ENCODE measurements at regions not wholly inside any gene's neighbourhood (a gene's known extent, or its start where the extent isn't known, plus 50 kb on each side); places are given as distances from the start of the nearest gene placed in this dataset.

- no peaks in the 10 kb centered on the region for H3K36me3 Mint-ChIP-seq (ENCODE audit: low read depth)
Observed at GRCh38 chr5:136492587-136492986, 127.2 kb upstream of the TRPC7 start.

GRCh38 chr5:136491806-136492205, 126.5 kb upstream of the TRPC7 start:
- Mint-ChIP-seq H3K4me3 (no peak overlapping the region), H3K4me1 (no peaks in the 10 kb centered on the region), H3K27ac (ENCODE audit: unreplicated experiment) (no peak overlapping the region), H3K9me3 (peaks cover 10% of the 10 kb centered on the region), H3K36me3 (ENCODE audit: low read depth) (no peaks in the 10 kb centered on the region), H3K27me3 (ENCODE audit: low read depth) (no peaks in the 10 kb centered on the region)
- no peak for DNase-seq (ENCODE audit: low read depth, low spot score)
- no peak for TF ChIP-seq CTCF (conservative IDR thresholded peaks at IDR 0.05)

More at GRCh38 chr5:136492587-136492986, 127.2 kb upstream of the TRPC7 start:
- no peak for TF ChIP-seq CTCF (conservative IDR thresholded peaks at IDR 0.05)
- no peak overlapping the region for H3K27ac Mint-ChIP-seq (ENCODE audit: unreplicated experiment)
- no peak for DNase-seq (ENCODE audit: low read depth, low spot score)
- H3K9me3 Mint-ChIP-seq, result peaks cover 10% of the 10 kb centered on the region
- H3K4me1 Mint-ChIP-seq, result no peaks in the 10 kb centered on the region
- no peaks in the 10 kb centered on the region for H3K27me3 Mint-ChIP-seq (ENCODE audit: low read depth)
- H3K4me3 Mint-ChIP-seq, result no peak overlapping the region

GRCh38 chr5:136484808-136485325, 119.5 kb upstream of the TRPC7 start:
- Mint-ChIP-seq H3K27me3 (ENCODE audit: low read depth) (peaks cover 10% of the 10 kb centered on the region), H3K4me1 (no peaks in the 10 kb centered on the region), H3K27ac (ENCODE audit: unreplicated experiment) (no peak overlapping the region), H3K4me3 (no peak overlapping the region), H3K9me3 (no peaks in the 10 kb centered on the region), H3K36me3 (ENCODE audit: low read depth) (no peaks in the 10 kb centered on the region)
- no peak for TF ChIP-seq CTCF (conservative IDR thresholded peaks at IDR 0.05)
- DNase-seq (ENCODE audit: low read depth, low spot score), result no peak

GRCh38 chr5:136482206-136482605, 116.9 kb upstream of the TRPC7 start:
- Mint-ChIP-seq H3K4me3 (no peak overlapping the region), H3K36me3 (ENCODE audit: low read depth) (no peaks in the 10 kb centered on the region), H3K27me3 (ENCODE audit: low read depth) (peaks cover 12% of the 10 kb centered on the region), H3K9me3 (no peaks in the 10 kb centered on the region), H3K4me1 (no peaks in the 10 kb centered on the region), H3K27ac (ENCODE audit: unreplicated experiment) (no peak overlapping the region)
- DNase-seq (ENCODE audit: low read depth, low spot score), result no peak
- TF ChIP-seq CTCF (conservative IDR thresholded peaks at IDR 0.05), result no peak

GRCh38 chr5:136474466-136474865, 109.1 kb upstream of the TRPC7 start:
- no peak for TF ChIP-seq CTCF (conservative IDR thresholded peaks at IDR 0.05)
- H3K4me1 Mint-ChIP-seq, result no peaks in the 10 kb centered on the region
- no peaks in the 10 kb centered on the region for H3K36me3 Mint-ChIP-seq (ENCODE audit: low read depth)
- peaks cover 7% of the 10 kb centered on the region for H3K27me3 Mint-ChIP-seq (ENCODE audit: low read depth)
- H3K4me3 Mint-ChIP-seq, result no peak overlapping the region
- DNase-seq (ENCODE audit: low read depth, low spot score), result no peak
- H3K9me3 Mint-ChIP-seq, result peaks cover 10% of the 10 kb centered on the region
- no peak overlapping the region for H3K27ac Mint-ChIP-seq (ENCODE audit: unreplicated experiment)

GRCh38 chr5:136467632-136468031, 102.3 kb upstream of the TRPC7 start:
- no peaks in the 10 kb centered on the region for H3K4me1 Mint-ChIP-seq
- H3K27ac Mint-ChIP-seq (ENCODE audit: unreplicated experiment), result no peak overlapping the region
- H3K36me3 Mint-ChIP-seq (ENCODE audit: low read depth), result no peaks in the 10 kb centered on the region
- no peaks in the 10 kb centered on the region for H3K9me3 Mint-ChIP-seq
- TF ChIP-seq CTCF (conservative IDR thresholded peaks at IDR 0.05), result no peak
- DNase-seq (ENCODE audit: low read depth, low spot score), result no peak
- no peaks in the 10 kb centered on the region for H3K27me3 Mint-ChIP-seq (ENCODE audit: low read depth)
- H3K4me3 Mint-ChIP-seq, result no peak overlapping the region

Measured in neural crest cell (in vitro differentiated cells).